Vagina (tissue), 2 donors: ENCODE measurements at regions not wholly inside any gene's neighbourhood (a gene's known extent, or its start where the extent isn't known, plus 50 kb on each side); places are given as distances from the start of the nearest gene placed in this dataset.

Experiments
- POLR2AphosphoS5 ChIP-seq, 2 donors: sonication (generic); formaldehyde crosslinking; IDR thresholded peaks; one replicate each; pipeline ENCODE4 v1.9.0; 2017; ENCODE audit warnings: antibody characterized with exemption in 2 of 2, mild to moderate bottlenecking in 2 of 2, low read depth in 1 of 2; ENCODE audit not compliant: insufficient read depth in 1 of 2
- TF ChIP-seq, protein P1 (sequence below), 3 experiments: fragments of 450-650 bp in 2 of 3; fragments of 200-600 bp in 1 of 3; sonication (generic) in 1 of 3; IDR thresholded peaks; one replicate each; pipeline ENCODE4 v1.5.1; 2017 to 2019; ENCODE audit warnings: antibody characterized with exemption in 3 of 3, mild to moderate bottlenecking in 2 of 3, moderate library complexity in 2 of 3

DNA sequence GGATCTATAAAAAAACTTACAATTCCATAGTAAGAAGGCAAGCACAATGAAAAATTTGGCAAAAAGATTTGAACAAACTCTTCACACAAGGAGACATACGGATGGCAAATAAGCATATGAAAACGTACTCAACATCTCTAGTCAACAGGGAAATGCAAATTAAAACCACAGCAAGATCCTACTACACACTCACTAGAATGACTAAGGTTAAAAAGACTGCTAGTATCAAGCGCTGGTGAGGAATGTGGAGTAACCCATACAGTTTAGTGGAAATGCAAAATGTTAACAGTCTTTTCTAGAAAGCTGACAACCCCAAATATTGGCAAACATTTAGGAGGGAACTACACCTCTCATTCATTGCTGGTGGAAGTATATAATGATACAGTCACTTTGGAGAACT lies 175.9 kb upstream of the SGK1 start:
- TF ChIP-seq, protein P1, sequence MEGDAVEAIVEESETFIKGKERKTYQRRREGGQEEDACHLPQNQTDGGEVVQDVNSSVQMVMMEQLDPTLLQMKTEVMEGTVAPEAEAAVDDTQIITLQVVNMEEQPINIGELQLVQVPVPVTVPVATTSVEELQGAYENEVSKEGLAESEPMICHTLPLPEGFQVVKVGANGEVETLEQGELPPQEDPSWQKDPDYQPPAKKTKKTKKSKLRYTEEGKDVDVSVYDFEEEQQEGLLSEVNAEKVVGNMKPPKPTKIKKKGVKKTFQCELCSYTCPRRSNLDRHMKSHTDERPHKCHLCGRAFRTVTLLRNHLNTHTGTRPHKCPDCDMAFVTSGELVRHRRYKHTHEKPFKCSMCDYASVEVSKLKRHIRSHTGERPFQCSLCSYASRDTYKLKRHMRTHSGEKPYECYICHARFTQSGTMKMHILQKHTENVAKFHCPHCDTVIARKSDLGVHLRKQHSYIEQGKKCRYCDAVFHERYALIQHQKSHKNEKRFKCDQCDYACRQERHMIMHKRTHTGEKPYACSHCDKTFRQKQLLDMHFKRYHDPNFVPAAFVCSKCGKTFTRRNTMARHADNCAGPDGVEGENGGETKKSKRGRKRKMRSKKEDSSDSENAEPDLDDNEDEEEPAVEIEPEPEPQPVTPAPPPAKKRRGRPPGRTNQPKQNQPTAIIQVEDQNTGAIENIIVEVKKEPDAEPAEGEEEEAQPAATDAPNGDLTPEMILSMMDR (IDR thresholded peaks at IDR 0.05), result no peak
- TF ChIP-seq POLR2AphosphoS5 (IDR thresholded peaks at IDR 0.05; ENCODE audit: insufficient read depth in 1 of 2, low read depth in 1 of 2), result no peak
